MCF 10A (cell line): ENCODE measurements at regions not wholly inside any gene's neighbourhood (a gene's known extent, or its start where the extent isn't known, plus 50 kb on each side); places are given as distances from the start of the nearest gene placed in this dataset.

Experiments used
- BruUV-seq: library from RNA; stranded (reverse); fragments of 400-500 nt; replicated peaks from 2 replicates; lab custom pipeline; 2021; lab: Mats Ljungman, UMichigan
- CTCF ChIA-PET: fragments of 300-600 bp; sonication (Branson Sonifier 250); formaldehyde crosslinking; extraction: SDS; loops from one replicate; lab custom pipeline; 2021; ENCODE audit warnings: antibody characterized with exemption, inconsistent platforms; lab: Yijun Ruan, JAX
- POLR2A ChIA-PET: fragments of 300-600, 350-650 bp; sonication (Branson Sonifier 250); formaldehyde crosslinking; extraction: SDS; loops from one replicate; lab custom pipeline; 2020; ENCODE audit warnings: antibody characterized with exemption, inconsistent platforms; lab: Yijun Ruan, JAX
- DNase-seq: peaks from one replicate; pipeline ENCODE4 v3.0.0-alpha.2; 2018; ENCODE audit not compliant: unreplicated experiment
- H3K27ac Mint-ChIP-seq: one replicate; pipeline ENCODE4 v1.8.0; 2022; ENCODE audit warnings: mild to moderate bottlenecking, low read depth, mixed read lengths; ENCODE audit not compliant: unreplicated experiment
- H3K27me3 Mint-ChIP-seq: one replicate; pipeline ENCODE4 v1.8.0; 2022; ENCODE audit warnings: mixed read lengths; ENCODE audit not compliant: insufficient read depth, unreplicated experiment
- H3K36me3 Mint-ChIP-seq: one replicate; pipeline ENCODE4 v1.8.0; 2022; ENCODE audit warnings: mild to moderate bottlenecking, moderate library complexity, mixed read lengths; ENCODE audit not compliant: insufficient read depth, unreplicated experiment
- H3K4me1 Mint-ChIP-seq: one replicate; pipeline ENCODE4 v1.8.0; 2022; ENCODE audit warnings: mixed read lengths; ENCODE audit not compliant: insufficient read depth, unreplicated experiment
- H3K4me3 Mint-ChIP-seq: one replicate; pipeline ENCODE4 v1.8.0; 2022; ENCODE audit warnings: mild to moderate bottlenecking, moderate library complexity, mixed read lengths; ENCODE audit not compliant: unreplicated experiment
- H3K9me3 Mint-ChIP-seq: one replicate; pipeline ENCODE4 v1.8.0; 2022; ENCODE audit warnings: mixed read lengths; ENCODE audit not compliant: unreplicated experiment
- CTCF ChIP-seq: fragments of 200-600 bp; IDR thresholded peaks from one replicate; pipeline ENCODE4 v1.8.0; 2022; ENCODE audit warnings: antibody characterized with exemption, mild to moderate bottlenecking; ENCODE audit not compliant: unreplicated experiment
- intact Hi-C: fragments of 100-400 bp; cut with micrococcal nuclease; formaldehyde crosslinking; loops from 2 replicates; pipeline ENCODE4 v1.14.1; 2022

DNA sequence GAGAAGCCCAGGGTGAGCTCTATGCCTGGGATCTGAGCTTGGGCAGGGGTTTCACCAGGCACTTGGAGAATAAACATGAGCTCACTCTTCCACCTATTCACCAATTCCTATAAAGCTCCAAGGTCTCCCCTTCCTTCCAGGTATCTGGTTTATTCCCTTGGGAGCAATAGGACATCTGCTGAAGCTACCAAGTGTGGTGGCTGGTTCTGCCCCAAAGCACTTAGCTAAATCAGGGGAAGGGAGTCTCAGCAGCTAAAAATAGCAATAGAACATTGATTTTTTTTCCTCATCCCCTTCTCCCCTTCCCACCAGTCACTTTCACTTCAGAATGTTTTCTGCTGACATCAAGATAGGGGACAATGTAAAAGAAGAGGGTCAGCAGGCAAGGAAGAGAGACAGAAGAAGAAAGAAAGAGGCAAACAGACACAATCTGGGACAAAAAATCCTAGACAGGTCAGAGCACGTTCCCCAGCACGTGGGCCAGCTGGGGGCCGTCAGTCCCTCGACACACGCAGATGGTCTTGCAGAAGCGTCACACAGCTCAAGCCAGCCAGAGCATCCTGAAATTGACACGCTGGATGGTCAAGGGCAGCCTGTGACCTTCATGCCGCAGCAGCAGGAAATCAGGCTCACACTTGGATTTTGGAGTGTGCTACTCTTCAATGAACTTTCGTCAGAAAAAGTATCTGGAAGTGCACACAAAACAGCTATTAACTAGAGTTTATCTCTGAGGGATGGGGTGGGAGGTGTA lies 176.0 kb downstream of the ZNF608 start:
- intact Hi-C loops = no loop called here
- Mint-ChIP-seq H3K9me3 (no peaks in the 10 kb centered on the region), H3K27me3 (no peaks in the 10 kb centered on the region), H3K4me3 (no peak overlapping the region), H3K4me1 (no peaks in the 10 kb centered on the region), H3K36me3 (no peaks in the 10 kb centered on the region), H3K27ac (no peak overlapping the region)
- no TSS peak for BruUV-seq
- ChIA-PET CTCF (no interaction called here), POLR2A (interaction anchor here (0.6 kb wide), 2 partner anchors 64 to 168 kb away, joined by 3 to 4 read pairs; no protein-coding TSS in a partner anchor)
- DNase-seq = no peak
- TF ChIP-seq CTCF = no peak

DNA sequence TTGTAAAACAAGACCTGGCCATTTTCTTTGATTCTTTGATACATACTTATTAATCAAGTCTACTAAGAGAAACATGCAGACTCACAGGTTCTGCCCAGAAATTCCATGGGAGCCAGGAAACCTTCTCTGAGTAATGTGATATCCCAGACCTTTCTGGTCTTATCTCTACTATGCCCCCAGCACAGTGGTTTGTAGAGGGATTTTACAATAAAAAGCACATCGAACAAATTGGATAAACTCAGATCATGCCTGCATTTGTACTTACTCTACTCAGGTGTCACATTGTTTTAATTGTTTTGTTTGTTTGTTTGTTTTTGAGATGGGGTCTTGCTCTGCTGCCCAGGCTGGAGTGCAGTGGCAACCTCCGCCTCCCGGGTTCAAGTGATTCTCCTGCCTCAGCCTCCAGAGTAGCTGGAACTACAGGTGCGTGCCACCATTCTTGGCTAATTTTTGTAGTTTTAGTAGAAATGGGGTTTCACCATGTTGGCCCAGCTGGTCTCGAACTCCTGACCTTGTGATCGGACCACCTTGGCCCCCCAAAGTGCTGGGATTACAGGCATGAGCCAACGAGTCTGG lies 179.5 kb downstream of the ZNF608 start:
- POLR2A ChIA-PET = no interaction called here

GRCh38 chr5:124561451-124561850 lies 185.0 kb downstream of the ZNF608 start:
- H3K27ac Mint-ChIP-seq = no peak overlapping the region
- intact Hi-C loops = no loop called here
- H3K27me3 Mint-ChIP-seq = no peaks in the 10 kb centered on the region
- no peaks in the 10 kb centered on the region for H3K4me1 Mint-ChIP-seq
- no peak overlapping the region for H3K4me3 Mint-ChIP-seq
- TF ChIP-seq CTCF = no peak
- ChIA-PET POLR2A (interaction anchor here (0.6 to 1.0 kb wide), 3 partner anchors 10 to 676 kb away, joined by 3 to 4 read pairs (median 3); no protein-coding TSS in a partner anchor), CTCF (interaction anchor here (0.7 to 1.4 kb wide), 2 partner anchors 13 to 14 kb away, joined by 3 to 5 read pairs; no protein-coding TSS in a partner anchor)
- BruUV-seq = no TSS peak
- DNase-seq = no peak
- H3K36me3 Mint-ChIP-seq = no peaks in the 10 kb centered on the region
- H3K9me3 Mint-ChIP-seq = peaks cover 9% of the 10 kb centered on the region

More for the DNA sequence above, 179.5 kb downstream of the ZNF608 start:
- Mint-ChIP-seq H3K4me1 (no peaks in the 10 kb centered on the region), H3K36me3 (no peaks in the 10 kb centered on the region), H3K4me3 (no peak overlapping the region), H3K9me3 (no peaks in the 10 kb centered on the region), H3K27ac (no peak overlapping the region), H3K27me3 (no peaks in the 10 kb centered on the region)
- intact Hi-C loops = no loop called here
- CTCF ChIA-PET = interaction anchor here (0.6 kb wide), 1 partner anchor 139 kb away, joined by 5 read pairs; no protein-coding TSS in a partner anchor
- no TSS peak for BruUV-seq
- no peak for DNase-seq
- TF ChIP-seq CTCF = no peak

DNA sequence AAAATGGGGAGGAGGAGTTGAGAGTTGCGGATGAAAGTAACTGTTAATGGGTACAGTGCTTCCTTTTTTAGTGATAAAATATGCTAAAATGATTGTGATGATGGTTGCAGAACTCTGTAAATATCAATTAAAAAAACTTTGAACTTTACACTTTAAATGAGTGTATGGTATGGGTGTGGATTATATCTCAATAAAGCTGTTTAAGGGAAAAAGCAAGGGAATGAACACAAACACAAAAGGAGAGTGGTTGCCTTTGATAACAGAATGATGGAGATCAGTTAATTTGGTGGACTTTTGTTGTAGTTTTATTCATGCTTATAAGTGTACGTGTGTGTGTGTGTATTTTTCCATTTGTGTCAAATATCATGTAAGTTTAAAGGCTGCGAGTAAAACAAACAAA lies 186.1 kb downstream of the ZNF608 start:
- no peak for TF ChIP-seq CTCF
- Mint-ChIP-seq H3K36me3 (no peaks in the 10 kb centered on the region), H3K9me3 (peaks cover 12% of the 10 kb centered on the region), H3K4me1 (no peaks in the 10 kb centered on the region), H3K27ac (no peak overlapping the region), H3K4me3 (no peak overlapping the region), H3K27me3 (no peaks in the 10 kb centered on the region)
- CTCF ChIA-PET = no interaction called here
- DNase-seq = no peak
- no TSS peak for BruUV-seq
- intact Hi-C loops = no loop called here
- POLR2A ChIA-PET = no interaction called here
